LNCaP clone FGC (cell line): ENCODE measurements at regions not wholly inside any gene's neighbourhood (a gene's known extent, or its start where the extent isn't known, plus 50 kb on each side); places are given as distances from the start of the nearest gene placed in this dataset.

Experiments
- DNase-seq: peaks from one replicate; pipeline ENCODE4 v3.0.0-alpha.2; 2011; ENCODE audit warnings: low read depth
- H3K4me3 ChIP-seq: 2 replicates; pipeline ENCODE4 v1.5.1; 2011; ENCODE audit warnings: mild to moderate bottlenecking, low read depth, low read length, control low read depth
- CTCF ChIP-seq: IDR thresholded peaks from 2 replicates; pipeline ENCODE4 v1.5.1; 2012; ENCODE audit warnings: mild to moderate bottlenecking; ENCODE audit not compliant: control insufficient read depth, insufficient read depth; ENCODE audit errors: extremely low read depth

DNA sequence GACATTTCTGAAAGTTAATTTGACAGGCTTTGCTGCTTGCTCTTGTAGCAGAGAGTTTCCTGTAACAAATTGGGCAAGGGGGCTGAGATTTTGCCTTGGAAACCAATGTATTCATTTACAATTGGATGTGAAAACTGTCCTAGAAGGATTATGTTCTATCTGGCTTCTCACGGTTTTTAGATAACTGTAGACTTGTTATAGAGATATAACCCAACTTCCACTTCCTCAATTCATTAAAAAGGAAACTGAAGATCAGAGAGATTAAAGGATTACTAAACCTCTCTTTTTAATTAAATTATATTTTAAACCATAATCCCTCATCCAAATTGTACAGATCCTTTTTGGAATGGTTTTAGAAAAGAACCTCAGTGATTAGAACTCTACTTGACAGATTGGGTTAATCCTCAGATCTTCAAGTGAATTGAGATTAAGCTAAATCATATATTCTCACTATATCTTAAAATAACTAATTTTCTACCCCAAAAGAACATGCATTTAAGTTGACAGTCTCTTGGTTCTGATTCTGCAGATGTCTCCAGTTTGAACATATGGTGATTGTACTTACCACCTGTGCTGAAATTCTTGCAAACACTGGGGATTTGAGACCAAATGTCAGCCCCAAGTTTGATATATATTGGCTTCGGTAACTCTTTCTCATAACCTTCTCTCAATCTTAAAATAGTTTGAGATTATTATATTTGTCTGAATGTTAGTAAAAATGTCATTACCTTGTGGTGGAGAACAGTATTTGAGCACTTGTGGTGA lies 130.1 kb upstream of the C9orf72 start:
- no peak for TF ChIP-seq CTCF
- DNase-seq, result no peak
- no peak overlapping the region for H3K4me3 ChIP-seq

DNA sequence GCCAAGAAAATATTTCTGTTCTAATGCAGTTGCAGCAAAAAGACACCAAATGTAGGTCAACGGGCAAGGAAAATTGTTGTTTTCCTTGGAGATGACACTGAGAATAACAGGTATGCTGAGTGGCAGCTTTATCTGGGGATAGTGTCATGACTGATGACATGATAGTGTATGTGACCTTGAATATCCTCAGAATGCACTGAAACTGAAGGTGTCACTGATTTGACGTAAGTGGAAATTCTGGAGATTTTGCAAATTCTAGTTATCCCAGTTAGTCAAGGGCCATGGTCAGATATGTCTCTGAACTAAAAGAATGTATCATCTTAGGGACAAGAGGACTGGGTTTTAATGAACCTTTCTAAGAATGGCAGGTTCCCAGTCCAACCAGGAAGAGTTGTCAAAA lies 138.0 kb upstream of the C9orf72 start:
- no peak overlapping the region for H3K4me3 ChIP-seq
- no peak for DNase-seq
- TF ChIP-seq CTCF, result no peak

- no peak for TF ChIP-seq CTCF
- DNase-seq, result no peak
- no peak overlapping the region for H3K4me3 ChIP-seq
Observed at GRCh38 chr9:27712806-27713205, 139.5 kb upstream of the C9orf72 start.

- DNase-seq, result no peak
- peak; percentile 37 for TF ChIP-seq CTCF
- no peak overlapping the region for H3K4me3 ChIP-seq
Observed at GRCh38 chr9:27714388-27714787, 141.1 kb upstream of the C9orf72 start.

- TF ChIP-seq CTCF, result no peak
- DNase-seq, result no peak
- no peak overlapping the region for H3K4me3 ChIP-seq
Observed at GRCh38 chr9:27715651-27716050, 142.4 kb upstream of the C9orf72 start.

DNA sequence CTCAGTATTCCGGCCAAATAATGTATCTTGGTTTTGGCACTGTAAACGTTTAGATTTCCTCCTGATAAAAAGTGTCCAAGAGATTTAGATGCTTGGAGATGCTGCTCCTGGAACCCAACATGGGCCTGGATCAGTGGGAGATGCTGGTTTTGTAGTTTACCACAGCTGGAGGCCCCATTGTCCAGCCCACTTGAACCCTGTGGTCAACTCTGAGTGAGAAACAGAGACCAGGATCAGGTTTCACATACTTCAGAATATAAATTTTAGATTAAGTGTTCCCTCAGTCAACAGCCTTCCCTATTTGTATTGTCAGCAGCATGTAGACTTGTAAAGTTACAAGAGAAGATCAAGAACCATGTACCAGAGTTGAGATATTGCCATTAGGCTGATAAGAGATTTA lies 144.7 kb upstream of the C9orf72 start:
- DNase-seq, result no peak
- no peak for TF ChIP-seq CTCF
- no peak overlapping the region for H3K4me3 ChIP-seq

DNA sequence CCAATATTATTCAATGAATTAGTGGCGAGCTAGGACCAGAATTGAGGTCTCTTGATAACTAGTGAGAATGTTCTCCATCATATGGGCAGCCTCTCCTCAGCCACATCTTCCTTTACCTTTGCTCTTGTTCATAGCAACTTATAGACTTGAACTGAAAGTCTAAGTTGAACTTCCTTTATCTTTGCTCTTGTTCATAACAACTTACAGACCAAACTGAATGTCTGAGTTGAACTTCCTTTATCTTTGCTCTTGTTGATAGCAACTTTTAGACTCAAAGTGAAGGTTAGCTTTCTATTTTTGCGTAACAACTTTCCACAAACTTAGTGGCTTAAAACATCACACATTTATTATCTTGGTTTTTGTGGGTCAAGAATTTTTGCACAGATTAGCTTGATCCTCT lies 146.4 kb upstream of the C9orf72 start:
- no peak for TF ChIP-seq CTCF
- DNase-seq, result no peak
- H3K4me3 ChIP-seq, result no peak overlapping the region
